Mucosa of descending colon (tissue), 3 donors: ENCODE measurements at regions not wholly inside any gene's neighbourhood (a gene's known extent, or its start where the extent isn't known, plus 50 kb on each side); places are given as distances from the start of the nearest gene placed in this dataset.

Experiments used
- ATAC-seq: fragments of 200-7000 bp; cut with Tn5 transposase; one replicate; pipeline ENCODE4 v1.9.1; 2020; ENCODE audit warnings: mild to moderate bottlenecking, moderate library complexity
- DNase-seq, 3 donors: peaks; one replicate each; pipeline ENCODE4 v3.0.0-alpha.2; 2020
- H3K36me3 ChIP-seq: fragments of 200-600 bp; one replicate; pipeline ENCODE4 v1.8.0; 2021; ENCODE audit warnings: low read depth, mild to moderate bottlenecking
- H3K4me1 ChIP-seq: fragments of 200-600 bp; one replicate; pipeline ENCODE4 v1.8.0; 2021; ENCODE audit warnings: low read depth, mild to moderate bottlenecking
- H3K4me3 ChIP-seq: fragments of 200-600 bp; one replicate; pipeline ENCODE4 v1.8.0; 2021; ENCODE audit warnings: mild to moderate bottlenecking
- H3K9me3 ChIP-seq: fragments of 200-600 bp; one replicate; pipeline ENCODE4 v1.8.0; 2021; ENCODE audit warnings: mild to moderate bottlenecking
- intact Hi-C, 2 donors: fragments of 100-400 bp; cut with DNase I in 1 of 2; cut with micrococcal nuclease in 1 of 2; formaldehyde crosslinking; loops; one replicate each; pipeline versions ENCODE4 v1.11.0 to v1.11.1; 2022; cut with DNase I, micrococcal nuclease
- TF ChIP-seq, protein P1 (sequence below): fragments of 200-600 bp; IDR thresholded peaks from one replicate; pipeline ENCODE4 v1.8.0; 2022; ENCODE audit warnings: antibody characterized with exemption, mild to moderate bottlenecking
- donor health status: DM: no; HTN: no; CAD: no; lungs with moderate emphysema.
- donor health status: DM: no; HTN: no; CAD: no.
- donor health status: DM: no; HTN: yes; CAD: no.

GRCh38 chr9:73689051-73689870 lies 537.6 kb downstream of the ANXA1 start:
- TF ChIP-seq, protein P1, sequence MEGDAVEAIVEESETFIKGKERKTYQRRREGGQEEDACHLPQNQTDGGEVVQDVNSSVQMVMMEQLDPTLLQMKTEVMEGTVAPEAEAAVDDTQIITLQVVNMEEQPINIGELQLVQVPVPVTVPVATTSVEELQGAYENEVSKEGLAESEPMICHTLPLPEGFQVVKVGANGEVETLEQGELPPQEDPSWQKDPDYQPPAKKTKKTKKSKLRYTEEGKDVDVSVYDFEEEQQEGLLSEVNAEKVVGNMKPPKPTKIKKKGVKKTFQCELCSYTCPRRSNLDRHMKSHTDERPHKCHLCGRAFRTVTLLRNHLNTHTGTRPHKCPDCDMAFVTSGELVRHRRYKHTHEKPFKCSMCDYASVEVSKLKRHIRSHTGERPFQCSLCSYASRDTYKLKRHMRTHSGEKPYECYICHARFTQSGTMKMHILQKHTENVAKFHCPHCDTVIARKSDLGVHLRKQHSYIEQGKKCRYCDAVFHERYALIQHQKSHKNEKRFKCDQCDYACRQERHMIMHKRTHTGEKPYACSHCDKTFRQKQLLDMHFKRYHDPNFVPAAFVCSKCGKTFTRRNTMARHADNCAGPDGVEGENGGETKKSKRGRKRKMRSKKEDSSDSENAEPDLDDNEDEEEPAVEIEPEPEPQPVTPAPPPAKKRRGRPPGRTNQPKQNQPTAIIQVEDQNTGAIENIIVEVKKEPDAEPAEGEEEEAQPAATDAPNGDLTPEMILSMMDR = no peak
- H3K9me3 ChIP-seq = no peaks in the 10 kb centered on the region
- DNase-seq (no peak), ATAC-seq (no peak)
- H3K4me3 ChIP-seq = no peak overlapping the region
- intact Hi-C loops = no loop called here
- no peaks in the 10 kb centered on the region for H3K4me1 ChIP-seq
- H3K36me3 ChIP-seq = no peaks in the 10 kb centered on the region

- ATAC-seq = no peak
- no peak overlapping the region for H3K4me3 ChIP-seq
- no peaks in the 10 kb centered on the region for H3K36me3 ChIP-seq
- no peak for DNase-seq
- no peaks in the 10 kb centered on the region for H3K4me1 ChIP-seq
- no peaks in the 10 kb centered on the region for H3K9me3 ChIP-seq
- intact Hi-C loops = no loop called here
- TF ChIP-seq, protein P1 = no peak
Measured at GRCh38 chr9:73701415-73702057, 549.9 kb downstream of the ANXA1 start.

DNA sequence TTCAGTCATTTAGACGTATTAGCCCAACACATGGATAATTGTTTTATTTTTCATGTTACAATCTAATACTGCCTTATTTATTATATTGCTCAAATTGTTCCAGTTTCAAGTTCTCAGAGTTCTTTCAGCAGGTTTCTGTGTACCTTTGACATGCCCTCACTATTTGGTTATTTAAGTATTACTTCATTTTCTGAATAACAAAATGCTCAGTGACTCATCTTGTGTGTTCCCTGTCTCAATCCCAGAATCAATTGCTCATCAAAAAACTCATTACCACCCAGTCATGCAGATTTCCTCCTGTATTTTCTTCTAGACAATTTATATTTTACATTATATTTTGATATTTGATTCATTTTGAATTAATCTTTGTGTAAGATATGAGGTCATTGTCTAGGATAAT lies 562.6 kb downstream of the ANXA1 start:
- no peak for DNase-seq
- intact Hi-C loops = no loop called here
- ATAC-seq = no peak

GRCh38 chr9:73715591-73715990 lies 563.9 kb downstream of the ANXA1 start:
- H3K36me3 ChIP-seq = no peaks in the 10 kb centered on the region
- no peak overlapping the region for H3K4me3 ChIP-seq
- H3K4me1 ChIP-seq = no peaks in the 10 kb centered on the region
- intact Hi-C loops = no loop called here
- ATAC-seq = no peak
- no peaks in the 10 kb centered on the region for H3K9me3 ChIP-seq
- TF ChIP-seq, protein P1 = no peak
- no peak for DNase-seq

More for the DNA sequence above, 562.6 kb downstream of the ANXA1 start:
- H3K4me3 ChIP-seq = no peak overlapping the region
- H3K9me3 ChIP-seq = no peaks in the 10 kb centered on the region
- no peaks in the 10 kb centered on the region for H3K4me1 ChIP-seq
- H3K36me3 ChIP-seq = no peaks in the 10 kb centered on the region
- TF ChIP-seq, protein P1 = no peak

- ATAC-seq (no peak), DNase-seq (no peak)
- Histone ChIP-seq H3K9me3 (no peaks in the 10 kb centered on the region), H3K4me3 (no peak overlapping the region), H3K36me3 (no peaks in the 10 kb centered on the region), H3K4me1 (no peaks in the 10 kb centered on the region)
- intact Hi-C loops = no loop called here
- TF ChIP-seq, protein P1 = no peak
Measured at GRCh38 chr9:73719660-73720059, 568.0 kb downstream of the ANXA1 start.
